HEK293T (cell line): ENCODE measurements at regions not wholly inside any gene's neighbourhood (a gene's known extent, or its start where the extent isn't known, plus 50 kb on each side); places are given as distances from the start of the nearest gene placed in this dataset.
A peak's percentile ranks its signal among the peaks of the same experiment; 100 is the strongest.

Experiments
- CTCF ChIA-PET: fragments of 350-600 bp; formaldehyde crosslinking; extraction: SDS; loops from one replicate; lab custom pipeline; 2021; ENCODE audit warnings: antibody characterized with exemption, inconsistent platforms; lab: Yijun Ruan, JAX
- POLR2A ChIA-PET: fragments of 350-600 bp; formaldehyde crosslinking; extraction: SDS; loops from one replicate; lab custom pipeline; 2020; ENCODE audit warnings: antibody characterized with exemption, inconsistent platforms; lab: Yijun Ruan, JAX
- DNase-seq: peaks from one replicate; pipeline ENCODE4 v3.0.0; 2012; ENCODE audit warnings: mixed read lengths; ENCODE audit errors: extremely low spot score
- ARNT ChIP-seq: fragments of 450-650 bp; IDR thresholded peaks from 2 replicates; pipeline ENCODE4 v1.6.1; 2017; ENCODE audit warnings: mild to moderate bottlenecking
- BHLHE40 ChIP-seq: fragments of 450-650 bp; IDR thresholded peaks from 2 replicates; pipeline ENCODE4 v1.6.1; 2016; ENCODE audit warnings: mild to moderate bottlenecking, moderate library complexity, borderline replicate concordance
- CTBP1 ChIP-seq: fragments of 450-650 bp; IDR thresholded peaks from 2 replicates; pipeline ENCODE4 v1.6.1; 2016; ENCODE audit warnings: borderline replicate concordance
- ELF4 ChIP-seq: fragments of 450-650 bp; IDR thresholded peaks from 2 replicates; pipeline ENCODE4 v1.6.1; 2017; ENCODE audit warnings: antibody characterized with exemption
- FOXA1 ChIP-seq: fragments of 450-650 bp; IDR thresholded peaks from 2 replicates; pipeline ENCODE4 v1.6.1; 2016; ENCODE audit warnings: mild to moderate bottlenecking
- FOXK2 ChIP-seq: fragments of 450-650 bp; IDR thresholded peaks from 2 replicates; pipeline ENCODE4 v1.6.1; 2016; ENCODE audit warnings: mild to moderate bottlenecking
- FOXM1 ChIP-seq: fragments of 450-650 bp; IDR thresholded peaks from 2 replicates; pipeline ENCODE4 v1.6.1; 2017; ENCODE audit warnings: mild to moderate bottlenecking, borderline replicate concordance
- HDGF ChIP-seq: fragments of 450-650 bp; IDR thresholded peaks from 2 replicates; pipeline ENCODE4 v1.6.1; 2017; ENCODE audit warnings: antibody characterized with exemption, borderline replicate concordance
- L3MBTL2 ChIP-seq: fragments of 450-650 bp; conservative IDR thresholded peaks from 2 replicates; pipeline ENCODE4 v1.6.1; 2016; ENCODE audit warnings: mild to moderate bottlenecking
- LEF1 ChIP-seq: fragments of 450-650 bp; IDR thresholded peaks from 2 replicates; pipeline ENCODE4 v1.6.1; 2017; ENCODE audit warnings: mild to moderate bottlenecking, borderline replicate concordance
- NFRKB ChIP-seq: fragments of 450-650 bp; IDR thresholded peaks from 2 replicates; pipeline ENCODE4 v1.6.1; 2016; ENCODE audit warnings: mild to moderate bottlenecking, moderate library complexity
- PKNOX1 ChIP-seq: fragments of 450-650 bp; IDR thresholded peaks from 2 replicates; pipeline ENCODE4 v1.6.1; 2016
- SP1 ChIP-seq: fragments of 450-650 bp; IDR thresholded peaks from 2 replicates; pipeline ENCODE4 v1.6.1; 2017
- SUZ12 ChIP-seq: fragments of 450-650 bp; IDR thresholded peaks from 2 replicates; pipeline ENCODE4 v1.6.1; 2016; ENCODE audit warnings: mild to moderate bottlenecking
- TARDBP ChIP-seq: fragments of 450-650 bp; IDR thresholded peaks from 2 replicates; pipeline ENCODE4 v1.6.1; 2016
- ZNF384 ChIP-seq: fragments of 450-650 bp; IDR thresholded peaks from 2 replicates; pipeline ENCODE4 v1.6.1; 2016

GRCh38 chr2:6206882-6207281 is 514.7 kb downstream of the SOX11 start:
- POLR2A ChIA-PET = no interaction called here
- CTCF ChIA-PET = no interaction called here
- TF ChIP-seq FOXM1 = no peak
- DNase-seq = no peak

GRCh38 chr2:6211236-6211635 is 519.1 kb downstream of the SOX11 start:
- ChIA-PET POLR2A (no interaction called here), CTCF (no interaction called here)
- no peak for DNase-seq
- TF ChIP-seq ZNF384 (no peak), HDGF (no peak), PKNOX1 (no peak), FOXM1 (no peak), ELF4 (no peak), ARNT (no peak), FOXK2 (no peak), TARDBP (no peak), CTBP1 (no peak), BHLHE40 (no peak), LEF1 (no peak), L3MBTL2 (no peak), SUZ12 (no peak), SP1 (no peak), FOXA1 (no peak)

- TF ChIP-seq SP1 = no peak
- no peak for TF ChIP-seq ELF4
- no peak for TF ChIP-seq LEF1
- no peak for TF ChIP-seq PKNOX1
- TF ChIP-seq BHLHE40 = no peak
- TF ChIP-seq SUZ12 = no peak
- ChIA-PET CTCF (no interaction called here), POLR2A (no interaction called here)
- no peak for DNase-seq
Observed at GRCh38 chr2:6212491-6212890, 520.3 kb downstream of the SOX11 start.

- no peak for DNase-seq
- ChIA-PET POLR2A (no interaction called here), CTCF (no interaction called here)
- no peak for TF ChIP-seq NFRKB
Observed at GRCh38 chr2:6213056-6213780, 521.0 kb downstream of the SOX11 start.

GRCh38 chr2:6214471-6214870 is 522.3 kb downstream of the SOX11 start:
- ChIA-PET CTCF (no interaction called here), POLR2A (no interaction called here)
- peak; percentile 7 for DNase-seq
- TF ChIP-seq TARDBP (no peak), SP1 (no peak), L3MBTL2 (no peak)

GRCh38 chr2:6215053-6215452 is 522.9 kb downstream of the SOX11 start:
- no peak for DNase-seq
- TF ChIP-seq PKNOX1 (no peak), SP1 (no peak), LEF1 (no peak), HDGF (no peak), FOXA1 (no peak), CTBP1 (no peak), ELF4 (no peak), ARNT (no peak), FOXM1 (no peak), SUZ12 (no peak), FOXK2 (no peak), L3MBTL2 (no peak), ZNF384 (no peak), TARDBP (no peak), BHLHE40 (no peak), NFRKB (no peak)
- POLR2A ChIA-PET = no interaction called here
- CTCF ChIA-PET = interaction anchor here (0.7 kb wide), 1 partner anchor 1030 kb away, joined by 4 read pairs; no protein-coding TSS in a partner anchor

- POLR2A ChIA-PET = no interaction called here
- TF ChIP-seq FOXM1 (no peak), LEF1 (no peak), BHLHE40 (no peak), CTBP1 (no peak), PKNOX1 (no peak), TARDBP (no peak), ARNT (no peak), ZNF384 (no peak)
- DNase-seq = no peak
- CTCF ChIA-PET = no interaction called here
Observed at GRCh38 chr2:6216234-6216633, 524.0 kb downstream of the SOX11 start.
